Gastroesophageal sphincter (tissue), 3 donors: ENCODE measurements at regions not wholly inside any gene's neighbourhood (a gene's known extent, or its start where the extent isn't known, plus 50 kb on each side); places are given as distances from the start of the nearest gene placed in this dataset.

ENCODE experiments used
- CTCF ChIP-seq, 4 experiments: fragments of 200-600 bp in 2 of 4; fragments of 450-650 bp in 2 of 4; sonication (generic) in 1 of 4; IDR thresholded peaks; one replicate each; pipeline ENCODE4 v1.5.1; 2017 to 2019; ENCODE audit warnings: antibody characterized with exemption in 4 of 4, mild to moderate bottlenecking in 2 of 4, moderate library complexity in 2 of 4
- POLR2A ChIP-seq, 2 donors: fragments of 450-650 bp; IDR thresholded peaks; one replicate each; pipeline ENCODE4 v1.6.1; 2017; ENCODE audit warnings: antibody characterized with exemption in 2 of 2, mild to moderate bottlenecking in 2 of 2, moderate library complexity in 1 of 2
- POLR2AphosphoS5 ChIP-seq: sonication (generic); formaldehyde crosslinking; IDR thresholded peaks from one replicate; pipeline ENCODE4 v1.6.1; 2017; ENCODE audit warnings: antibody characterized with exemption

- TF ChIP-seq POLR2A (IDR thresholded peaks at IDR 0.05) (no peak), CTCF (IDR thresholded peaks at IDR 0.05) (no peak), POLR2AphosphoS5 (no peak)
These were observed 1590.8 kb downstream of the GRIK2 start for GRCh38 chr6:102984357-102984756.
